ENCODE measurements at regions not wholly inside any gene's neighbourhood (a gene's known extent, or its start where the extent isn't known, plus 50 kb on each side); places are given as distances from the start of the nearest gene placed in this dataset.

DNA sequence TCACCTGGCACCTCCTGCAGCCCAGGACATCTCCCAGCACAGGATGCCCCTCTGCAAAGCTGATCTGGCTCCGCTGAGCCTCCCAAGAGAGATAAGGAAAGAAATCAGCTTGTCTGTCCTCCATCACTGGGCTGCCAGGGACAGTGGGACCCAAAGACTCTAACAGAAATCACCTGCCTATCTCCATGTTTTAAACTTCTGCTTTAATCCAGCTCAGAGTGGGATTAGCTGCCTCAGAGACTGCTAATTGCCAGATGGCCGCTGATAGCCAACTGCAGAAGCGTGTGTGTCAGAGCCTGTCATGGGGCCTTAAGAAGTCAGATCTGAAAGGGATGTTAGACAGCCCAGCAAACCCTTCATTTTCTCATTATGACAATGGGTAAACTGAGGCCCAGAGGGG lies 389.4 kb upstream of the KLHL29 start:
- Histone ChIP-seq H3K36me3 (no peaks in the 10 kb centered on the region), H4K20me1 (ENCODE audit: low read depth) (no peaks in the 10 kb centered on the region), H3K9me3 (ENCODE audit: low read depth) (no peaks in the 10 kb centered on the region), H2AFZ (replicated peaks) (no peak overlapping the region), H3F3A (ENCODE audit: low read depth) (no peaks in the 10 kb centered on the region), H3K27me3 (no peaks in the 10 kb centered on the region), H3K9ac (no peak overlapping the region), H3K4me1 (no peaks in the 10 kb centered on the region), H3K79me2 (ENCODE audit: low read depth) (no peaks in the 10 kb centered on the region), H3K4me3 (no peak overlapping the region), H3K27ac (no peak overlapping the region), H3K4me2 (no peak overlapping the region)
- Mint-ChIP-seq H3K9me3 (no peaks in the 10 kb centered on the region), H3K36me3 (no peaks in the 10 kb centered on the region), H3K27ac (no peak overlapping the region), H3K27me3 (ENCODE audit: insufficient read depth, low read depth) (no peaks in the 10 kb centered on the region), H3K4me1 (no peaks in the 10 kb centered on the region), H3K4me3 (no peak overlapping the region)
- DNase-seq (ENCODE audit: low spot score): peak; percentile 26
- TF ChIP-seq EZH2phosphoT487 (IDR thresholded peaks at IDR 0.05) (no peak), EZH2 (IDR thresholded peaks at IDR 0.05) (no peak)
- TF ChIP-seq, protein P1, sequence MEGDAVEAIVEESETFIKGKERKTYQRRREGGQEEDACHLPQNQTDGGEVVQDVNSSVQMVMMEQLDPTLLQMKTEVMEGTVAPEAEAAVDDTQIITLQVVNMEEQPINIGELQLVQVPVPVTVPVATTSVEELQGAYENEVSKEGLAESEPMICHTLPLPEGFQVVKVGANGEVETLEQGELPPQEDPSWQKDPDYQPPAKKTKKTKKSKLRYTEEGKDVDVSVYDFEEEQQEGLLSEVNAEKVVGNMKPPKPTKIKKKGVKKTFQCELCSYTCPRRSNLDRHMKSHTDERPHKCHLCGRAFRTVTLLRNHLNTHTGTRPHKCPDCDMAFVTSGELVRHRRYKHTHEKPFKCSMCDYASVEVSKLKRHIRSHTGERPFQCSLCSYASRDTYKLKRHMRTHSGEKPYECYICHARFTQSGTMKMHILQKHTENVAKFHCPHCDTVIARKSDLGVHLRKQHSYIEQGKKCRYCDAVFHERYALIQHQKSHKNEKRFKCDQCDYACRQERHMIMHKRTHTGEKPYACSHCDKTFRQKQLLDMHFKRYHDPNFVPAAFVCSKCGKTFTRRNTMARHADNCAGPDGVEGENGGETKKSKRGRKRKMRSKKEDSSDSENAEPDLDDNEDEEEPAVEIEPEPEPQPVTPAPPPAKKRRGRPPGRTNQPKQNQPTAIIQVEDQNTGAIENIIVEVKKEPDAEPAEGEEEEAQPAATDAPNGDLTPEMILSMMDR (IDR thresholded peaks at IDR 0.05): no peak

DNA sequence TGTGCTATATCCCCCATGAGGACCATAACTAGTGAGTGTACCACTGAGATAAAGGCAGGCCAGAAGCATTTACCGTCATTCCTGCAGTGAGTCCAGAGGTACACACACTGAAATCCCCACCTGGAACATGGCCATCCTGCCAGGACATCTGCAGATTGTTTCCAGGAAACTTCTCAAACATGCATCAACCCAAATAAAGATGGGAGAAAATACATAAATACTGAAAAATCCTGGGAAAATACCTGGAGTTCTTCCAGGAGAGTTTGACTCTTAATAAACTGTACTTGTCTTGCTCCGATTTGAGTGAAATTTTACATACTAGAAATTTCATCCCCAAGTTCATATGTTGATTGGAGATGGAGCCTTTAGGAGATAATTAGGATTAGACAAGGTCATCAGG lies 388.1 kb upstream of the KLHL29 start:
- H3K27ac Mint-ChIP-seq: no peak overlapping the region
- no peaks in the 10 kb centered on the region for H3K4me1 Mint-ChIP-seq
- Histone ChIP-seq H3K36me3 (no peaks in the 10 kb centered on the region), H3K9me3 (ENCODE audit: low read depth) (no peaks in the 10 kb centered on the region), H3K79me2 (ENCODE audit: low read depth) (no peaks in the 10 kb centered on the region), H4K20me1 (ENCODE audit: low read depth) (no peaks in the 10 kb centered on the region), H3K4me2 (no peak overlapping the region), H3K4me1 (no peaks in the 10 kb centered on the region), H3K9ac (no peak overlapping the region), H2AFZ (replicated peaks) (no peak overlapping the region), H3F3A (ENCODE audit: low read depth) (no peaks in the 10 kb centered on the region), H3K27me3 (no peaks in the 10 kb centered on the region), H3K27ac (no peak overlapping the region), H3K4me3 (no peak overlapping the region)
- no peaks in the 10 kb centered on the region for H3K27me3 Mint-ChIP-seq (ENCODE audit: insufficient read depth, low read depth)
- no peaks in the 10 kb centered on the region for H3K36me3 Mint-ChIP-seq
- TF ChIP-seq EZH2 (IDR thresholded peaks at IDR 0.05) (no peak), EZH2phosphoT487 (IDR thresholded peaks at IDR 0.05) (no peak)
- TF ChIP-seq, protein P1 (IDR thresholded peaks at IDR 0.05): no peak
- H3K9me3 Mint-ChIP-seq: no peaks in the 10 kb centered on the region
- DNase-seq (ENCODE audit: low spot score): no peak
- H3K4me3 Mint-ChIP-seq: no peak overlapping the region

DNA sequence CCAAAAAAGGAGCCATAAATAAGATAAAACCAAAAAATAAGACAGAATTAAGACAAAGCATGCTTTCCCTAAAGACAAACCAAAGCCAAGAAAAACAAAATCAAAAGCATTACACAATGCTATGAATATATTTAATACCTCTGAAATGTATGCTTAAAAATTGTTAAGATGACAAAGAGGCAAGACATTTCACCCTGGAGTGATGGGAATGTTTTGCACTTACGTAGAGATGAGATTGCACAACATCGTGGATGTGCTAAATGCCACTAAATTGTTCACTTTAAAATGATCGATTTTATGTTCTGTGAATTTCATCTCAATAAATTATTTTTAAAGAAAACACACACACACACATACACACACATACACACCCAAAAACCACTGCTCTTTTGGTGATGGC lies 386.6 kb upstream of the KLHL29 start:
- Histone ChIP-seq H3K27ac (no peak overlapping the region), H4K20me1 (ENCODE audit: low read depth) (no peaks in the 10 kb centered on the region), H3K9ac (no peak overlapping the region), H3K79me2 (ENCODE audit: low read depth) (no peaks in the 10 kb centered on the region), H2AFZ (replicated peaks) (no peak overlapping the region), H3K4me1 (no peaks in the 10 kb centered on the region), H3F3A (ENCODE audit: low read depth) (no peaks in the 10 kb centered on the region), H3K9me3 (ENCODE audit: low read depth) (no peaks in the 10 kb centered on the region), H3K27me3 (no peaks in the 10 kb centered on the region), H3K36me3 (no peaks in the 10 kb centered on the region), H3K4me2 (no peak overlapping the region), H3K4me3 (no peak overlapping the region)
- DNase-seq (ENCODE audit: low spot score): no peak
- H3K27ac Mint-ChIP-seq: no peak overlapping the region
- H3K4me1 Mint-ChIP-seq: no peaks in the 10 kb centered on the region
- no peaks in the 10 kb centered on the region for H3K36me3 Mint-ChIP-seq
- no peaks in the 10 kb centered on the region for H3K27me3 Mint-ChIP-seq (ENCODE audit: insufficient read depth, low read depth)
- H3K4me3 Mint-ChIP-seq: no peak overlapping the region
- H3K9me3 Mint-ChIP-seq: no peaks in the 10 kb centered on the region
- TF ChIP-seq EZH2 (IDR thresholded peaks at IDR 0.05): no peak
- TF ChIP-seq EZH2phosphoT487 (IDR thresholded peaks at IDR 0.05): no peak

DNA sequence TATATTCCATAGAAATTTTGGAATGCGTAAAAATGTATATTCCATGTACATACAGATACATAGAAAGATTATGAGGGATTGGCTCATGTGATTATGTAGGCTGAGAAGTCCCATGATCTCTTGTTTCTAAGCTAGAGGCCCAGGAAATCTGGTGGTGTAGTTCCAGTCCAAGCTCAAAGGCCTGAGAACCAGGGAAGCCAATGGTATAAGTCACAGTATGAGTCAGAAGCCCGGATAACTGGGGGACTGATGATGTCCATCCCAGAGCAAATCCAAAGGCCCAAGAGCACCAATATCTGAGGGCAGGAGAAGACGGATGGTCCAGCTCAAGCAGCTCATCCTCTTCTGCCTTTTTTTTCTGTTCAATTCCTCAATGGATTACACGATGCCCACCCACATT lies 385.0 kb upstream of the KLHL29 start:
- H3K27ac Mint-ChIP-seq: no peak overlapping the region
- TF ChIP-seq, protein P1 (IDR thresholded peaks at IDR 0.05): no peak
- TF ChIP-seq EZH2 (IDR thresholded peaks at IDR 0.05) (no peak), EZH2phosphoT487 (IDR thresholded peaks at IDR 0.05) (no peak)
- Histone ChIP-seq H3K27ac (no peak overlapping the region), H3K4me1 (no peaks in the 10 kb centered on the region), H3K27me3 (no peaks in the 10 kb centered on the region), H2AFZ (replicated peaks) (no peak overlapping the region), H3K79me2 (ENCODE audit: low read depth) (no peaks in the 10 kb centered on the region), H3K9ac (no peak overlapping the region), H3K9me3 (ENCODE audit: low read depth) (no peaks in the 10 kb centered on the region), H3K4me2 (no peak overlapping the region), H3K36me3 (no peaks in the 10 kb centered on the region), H3F3A (ENCODE audit: low read depth) (no peaks in the 10 kb centered on the region), H4K20me1 (ENCODE audit: low read depth) (no peaks in the 10 kb centered on the region), H3K4me3 (no peak overlapping the region)
- H3K9me3 Mint-ChIP-seq: no peaks in the 10 kb centered on the region
- no peak overlapping the region for H3K4me3 Mint-ChIP-seq
- no peak for DNase-seq (ENCODE audit: low spot score)
- H3K4me1 Mint-ChIP-seq: no peaks in the 10 kb centered on the region
- no peaks in the 10 kb centered on the region for H3K27me3 Mint-ChIP-seq (ENCODE audit: insufficient read depth, low read depth)
- H3K36me3 Mint-ChIP-seq: no peaks in the 10 kb centered on the region
